IMR-90 (cell line): ENCODE measurements at regions not wholly inside any gene's neighbourhood (a gene's known extent, or its start where the extent isn't known, plus 50 kb on each side); places are given as distances from the start of the nearest gene placed in this dataset.

Source experiments
- ATAC-seq: fragments of 200-7000 bp; cut with Tn5 transposase; 2 replicates; pipeline ENCODE4 v1.9.1; 2020; ENCODE audit warnings: low read depth, mild to moderate bottlenecking, moderate library complexity
- BruUV-seq: library from RNA; stranded (reverse); fragments of 400-500 nt; replicated peaks from 2 replicates; lab custom pipeline; 2021; lab: Mats Ljungman, UMichigan
- CTCF ChIA-PET: fragments of 300-600 bp; formaldehyde crosslinking; extraction: SDS; loops from one replicate; lab custom pipeline; 2021; ENCODE audit warnings: antibody characterized with exemption; lab: Yijun Ruan, JAX
- POLR2A ChIA-PET: fragments of 300-600 bp; sonication (Branson Sonifier 250); formaldehyde crosslinking; loops from one replicate; lab custom pipeline; 2022; ENCODE audit warnings: antibody characterized with exemption; ENCODE audit not compliant: unreplicated experiment; lab: Charles Lee
- DNase-seq: peaks from one replicate; pipeline ENCODE4 v3.0.0; 2013
- H2AFZ ChIP-seq: replicated peaks from 2 replicates; pipeline ENCODE3; 2013; ENCODE audit warnings: low read length, mild to moderate bottlenecking; ENCODE audit not compliant: poor library complexity
- H2AK5ac ChIP-seq: 2 replicates; pipeline ENCODE4 v1.6.1; 2013; ENCODE audit warnings: low read depth, low read length, inconsistent platforms
- H2AK9ac ChIP-seq: replicated peaks from 2 replicates; pipeline ENCODE3; 2013; ENCODE audit warnings: mild to moderate bottlenecking, low read depth, low read length, moderate library complexity; ENCODE audit not compliant: poor library complexity
- H2BK120ac ChIP-seq: 2 replicates; pipeline ENCODE4 v1.6.1; 2013; ENCODE audit warnings: low read depth, low read length, inconsistent platforms
- H2BK15ac ChIP-seq: 3 replicates; pipeline ENCODE4 v1.6.1; 2013; ENCODE audit warnings: low read depth, low read length, inconsistent platforms
- H2BK20ac ChIP-seq: 2 replicates; pipeline ENCODE4 v1.6.1; 2013; ENCODE audit warnings: low read depth, mild to moderate bottlenecking, inconsistent platforms, low read length, moderate library complexity
- H2BK5ac ChIP-seq: 2 replicates; pipeline ENCODE4 v1.6.1; 2013; ENCODE audit warnings: mild to moderate bottlenecking, low read depth, low read length, inconsistent platforms; ENCODE audit not compliant: poor library complexity, severe bottlenecking
- H3K14ac ChIP-seq: replicated peaks from 2 replicates; pipeline ENCODE4 v1.6.1; 2013; ENCODE audit warnings: low read depth, low read length, inconsistent platforms
- H3K18ac ChIP-seq: 2 replicates; pipeline ENCODE4 v1.6.1; 2013; ENCODE audit warnings: low read depth, low read length, control low read depth
- H3K23ac ChIP-seq: 2 replicates; pipeline ENCODE4 v1.6.1; 2013; ENCODE audit warnings: low read depth, low read length, inconsistent platforms
- H3K27ac ChIP-seq: 2 replicates; pipeline ENCODE4 v1.5.1; 2013; ENCODE audit warnings: mild to moderate bottlenecking, control low read depth, low read length; ENCODE audit not compliant: insufficient read depth
- H3K27me3 ChIP-seq: 2 replicates; pipeline ENCODE4 v1.6.1; 2013; ENCODE audit warnings: low read length; ENCODE audit not compliant: control insufficient read depth, insufficient read depth
- H3K36me3 ChIP-seq: 2 replicates; pipeline ENCODE4 v1.6.1; 2013; ENCODE audit warnings: low read length, mixed read lengths; ENCODE audit not compliant: control insufficient read depth, insufficient read depth
- H3K4ac ChIP-seq: 2 replicates; pipeline ENCODE4 v1.6.1; 2013; ENCODE audit warnings: low read depth, low read length, inconsistent platforms
- H3K4me1 ChIP-seq: 2 replicates; pipeline ENCODE4 v1.6.1; 2013; ENCODE audit warnings: low read length, mixed read lengths; ENCODE audit not compliant: control insufficient read depth, insufficient read depth
- H3K4me2 ChIP-seq: 2 replicates; pipeline ENCODE4 v1.6.1; 2013; ENCODE audit warnings: low read depth, mild to moderate bottlenecking, control low read depth, low read length, moderate library complexity
- H3K4me3 ChIP-seq: 2 replicates; pipeline ENCODE4 v1.5.1; 2013; ENCODE audit warnings: low read depth, mild to moderate bottlenecking, control low read depth, low read length, moderate library complexity; ENCODE audit not compliant: insufficient read depth
- H3K56ac ChIP-seq: 2 replicates; pipeline ENCODE4 v1.6.1; 2013; ENCODE audit warnings: low read length, inconsistent platforms; ENCODE audit not compliant: insufficient read depth; ENCODE audit errors: extremely low read depth
- H3K79me1 ChIP-seq, 2 experiments: 2 replicates each; pipeline ENCODE4 v1.6.1; 2013; ENCODE audit warnings: low read length in 2 of 2, inconsistent platforms in 1 of 2, low read depth in 1 of 2
- H3K9ac ChIP-seq: 2 replicates; pipeline ENCODE4 v1.6.1; 2013; ENCODE audit warnings: low read depth, low read length, control low read depth
- H3K9me1 ChIP-seq: 2 replicates; pipeline ENCODE4 v1.6.1; 2013; ENCODE audit warnings: low read length, inconsistent platforms; ENCODE audit not compliant: insufficient read depth
- H3K9me3 ChIP-seq: 2 replicates; pipeline ENCODE4 v1.6.1; 2013; ENCODE audit warnings: low read length; ENCODE audit not compliant: control insufficient read depth, insufficient read depth
- H4K20me1 ChIP-seq: 2 replicates; pipeline ENCODE4 v1.6.1; 2013; ENCODE audit warnings: low read length, inconsistent platforms; ENCODE audit not compliant: insufficient read depth
- H4K5ac ChIP-seq: 2 replicates; pipeline ENCODE4 v1.6.1; 2013; ENCODE audit warnings: mild to moderate bottlenecking, low read depth, low read length, control low read depth
- H4K8ac ChIP-seq, 2 experiments: 2 replicates each; pipeline ENCODE4 v1.6.1; 2013; ENCODE audit warnings: low read depth in 2 of 2, low read length in 2 of 2, control low read depth in 1 of 2, inconsistent platforms in 1 of 2
- H4K91ac ChIP-seq: 2 replicates; pipeline ENCODE4 v1.6.1; 2013; ENCODE audit warnings: low read depth, low read length, inconsistent platforms; ENCODE audit not compliant: insufficient read depth
- CEBPB ChIP-seq: IDR thresholded peaks from 2 replicates; pipeline ENCODE4 v1.6.1; 2012; ENCODE audit warnings: low read depth, low read length, improper control_type of control experiment
- CHD1 ChIP-seq: IDR thresholded peaks from 2 replicates; pipeline ENCODE4 v1.6.1; 2012; ENCODE audit warnings: low read depth, low read length, improper control_type of control experiment
- FOS ChIP-seq: fragments of 150-350 bp; IDR thresholded peaks from 2 replicates; pipeline ENCODE4 v1.6.1; 2016; ENCODE audit warnings: low read depth, low read length
- MAFK ChIP-seq: IDR thresholded peaks from 2 replicates; pipeline ENCODE4 v1.6.1; 2012; ENCODE audit warnings: low read depth, low read length, improper control_type of control experiment
- MAZ ChIP-seq: IDR thresholded peaks from 2 replicates; pipeline ENCODE4 v1.6.1; 2012; ENCODE audit warnings: low read depth, mild to moderate bottlenecking, low read length, improper control_type of control experiment, moderate library complexity, borderline replicate concordance
- MXI1 ChIP-seq: IDR thresholded peaks from 2 replicates; pipeline ENCODE4 v1.6.1; 2012; ENCODE audit warnings: low read depth, mild to moderate bottlenecking, low read length, moderate library complexity, borderline replicate concordance
- NFE2L2 ChIP-seq: fragments of 150-350 bp; IDR thresholded peaks from 2 replicates; pipeline ENCODE4 v1.6.1; 2016; ENCODE audit warnings: low read depth, mild to moderate bottlenecking, low read length
- POLR2A ChIP-seq: IDR thresholded peaks from 2 replicates; pipeline ENCODE4 v1.6.1; 2012; ENCODE audit warnings: mild to moderate bottlenecking, low read depth, low read length
- RAD21 ChIP-seq: IDR thresholded peaks from 2 replicates; pipeline ENCODE4 v1.6.1; 2012; ENCODE audit warnings: low read length, improper control_type of control experiment
- RCOR1 ChIP-seq: IDR thresholded peaks from 2 replicates; pipeline ENCODE4 v1.6.1; 2012; ENCODE audit warnings: mild to moderate bottlenecking, low read length, improper control_type of control experiment; ENCODE audit not compliant: insufficient replicate concordance
- RFX5 ChIP-seq: IDR thresholded peaks from 2 replicates; pipeline ENCODE4 v1.8.0; 2012; ENCODE audit warnings: low read depth, mild to moderate bottlenecking, low read length, moderate library complexity
- SMC3 ChIP-seq: fragments of 150-350 bp; IDR thresholded peaks from 2 replicates; pipeline ENCODE4 v1.6.1; 2016; ENCODE audit warnings: low read depth, mild to moderate bottlenecking, antibody characterized with exemption, low read length, moderate library complexity
- WGBS, 2 experiments: methylation state at CpG; one replicate each; pipeline versions ENCODE4 v1.1.5 to v1.1.7; 2013; ENCODE audit warnings: missing lambda C conversion rate in 2 of 2; ENCODE audit not compliant: insufficient read length in 1 of 2; ENCODE audit errors: extremely low coverage in 2 of 2; 5-methylcytosine and 5-hydroxymethylcytosine counted together
- dilution Hi-C: fragments of 300-500 bp; cut with HindIII; formaldehyde crosslinking; loops from one replicate; pipeline ENCODE4 v1.14.3; 2018; ENCODE audit warnings: low sequenced_read_pairs; ENCODE audit not compliant: unreplicated experiment
- in situ Hi-C: fragments of 300-500 bp; cut with MboI; formaldehyde crosslinking; loops from 3 replicates; pipeline ENCODE4 v1.14.3; 2019; ENCODE audit warnings: low sequenced_read_pairs, inconsistent platforms, mixed read lengths
- intact Hi-C: fragments of 100-400 bp; cut with micrococcal nuclease; formaldehyde crosslinking; loops from 2 replicates; pipeline ENCODE4 v1.10.0; 2022
- TF ChIP-seq, protein P1 (sequence below): conservative IDR thresholded peaks from 2 replicates; pipeline ENCODE4 v1.5.1; 2012; ENCODE audit warnings: mild to moderate bottlenecking, low read depth, low read length, improper control_type of control experiment
- TF ChIP-seq, protein P2 (sequence below): fragments of 150-350 bp; IDR thresholded peaks from 2 replicates; pipeline ENCODE4 v1.6.1; 2017; ENCODE audit warnings: mild to moderate bottlenecking, antibody characterized with exemption, low read length, low read depth
- TF ChIP-seq, protein P3 (sequence below): fragments of 150-350 bp; IDR thresholded peaks from 2 replicates; pipeline ENCODE4 v1.6.1; 2016; ENCODE audit warnings: low read depth, mild to moderate bottlenecking, low read length, moderate library complexity, borderline replicate concordance

DNA sequence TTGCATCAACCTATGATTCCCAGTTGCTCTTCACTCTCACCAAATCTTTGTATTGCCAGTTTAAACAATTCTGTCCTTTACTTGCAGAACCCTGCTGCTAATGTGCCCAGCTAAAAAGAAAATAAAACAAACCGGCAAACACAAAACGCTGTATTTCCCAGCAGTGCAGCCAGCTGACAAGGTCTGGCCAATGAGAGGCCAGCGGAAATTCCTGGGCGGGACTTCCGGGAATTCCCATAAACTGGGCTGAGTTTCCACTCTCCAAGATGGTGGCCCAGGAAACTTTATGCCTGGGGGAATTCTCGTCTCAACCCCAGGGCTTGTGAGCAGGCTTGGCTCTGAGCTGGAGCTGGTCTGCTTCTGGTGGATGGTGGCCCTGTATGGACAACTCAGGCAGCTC, 807.3 kb upstream of the TMEM132C start:
- no peak overlapping the region for H3K27ac ChIP-seq
- no peak overlapping the region for H4K5ac ChIP-seq
- H2BK20ac ChIP-seq = no peak overlapping the region
- H3K36me3 ChIP-seq = no peaks in the 10 kb centered on the region
- DNase-seq (no peak), ATAC-seq (no peak)
- no peak overlapping the region for H4K8ac ChIP-seq
- no peaks in the 10 kb centered on the region for H3K79me1 ChIP-seq
- no peak overlapping the region for H3K23ac ChIP-seq
- no peak overlapping the region for H3K14ac ChIP-seq
- TF ChIP-seq, protein P1, sequence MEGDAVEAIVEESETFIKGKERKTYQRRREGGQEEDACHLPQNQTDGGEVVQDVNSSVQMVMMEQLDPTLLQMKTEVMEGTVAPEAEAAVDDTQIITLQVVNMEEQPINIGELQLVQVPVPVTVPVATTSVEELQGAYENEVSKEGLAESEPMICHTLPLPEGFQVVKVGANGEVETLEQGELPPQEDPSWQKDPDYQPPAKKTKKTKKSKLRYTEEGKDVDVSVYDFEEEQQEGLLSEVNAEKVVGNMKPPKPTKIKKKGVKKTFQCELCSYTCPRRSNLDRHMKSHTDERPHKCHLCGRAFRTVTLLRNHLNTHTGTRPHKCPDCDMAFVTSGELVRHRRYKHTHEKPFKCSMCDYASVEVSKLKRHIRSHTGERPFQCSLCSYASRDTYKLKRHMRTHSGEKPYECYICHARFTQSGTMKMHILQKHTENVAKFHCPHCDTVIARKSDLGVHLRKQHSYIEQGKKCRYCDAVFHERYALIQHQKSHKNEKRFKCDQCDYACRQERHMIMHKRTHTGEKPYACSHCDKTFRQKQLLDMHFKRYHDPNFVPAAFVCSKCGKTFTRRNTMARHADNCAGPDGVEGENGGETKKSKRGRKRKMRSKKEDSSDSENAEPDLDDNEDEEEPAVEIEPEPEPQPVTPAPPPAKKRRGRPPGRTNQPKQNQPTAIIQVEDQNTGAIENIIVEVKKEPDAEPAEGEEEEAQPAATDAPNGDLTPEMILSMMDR = no peak
- TF ChIP-seq RAD21 (no peak), MAZ (no peak), CEBPB (no peak), POLR2A (no peak), NFE2L2 (no peak), RCOR1 (no peak), MAFK (no peak), CHD1 (no peak), FOS (no peak), SMC3 (no peak), RFX5 (no peak), MXI1 (no peak)
- TF ChIP-seq, protein P2, sequence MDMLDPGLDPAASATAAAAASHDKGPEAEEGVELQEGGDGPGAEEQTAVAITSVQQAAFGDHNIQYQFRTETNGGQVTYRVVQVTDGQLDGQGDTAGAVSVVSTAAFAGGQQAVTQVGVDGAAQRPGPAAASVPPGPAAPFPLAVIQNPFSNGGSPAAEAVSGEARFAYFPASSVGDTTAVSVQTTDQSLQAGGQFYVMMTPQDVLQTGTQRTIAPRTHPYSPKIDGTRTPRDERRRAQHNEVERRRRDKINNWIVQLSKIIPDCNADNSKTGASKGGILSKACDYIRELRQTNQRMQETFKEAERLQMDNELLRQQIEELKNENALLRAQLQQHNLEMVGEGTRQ = no peak
- TF ChIP-seq, protein P3, sequence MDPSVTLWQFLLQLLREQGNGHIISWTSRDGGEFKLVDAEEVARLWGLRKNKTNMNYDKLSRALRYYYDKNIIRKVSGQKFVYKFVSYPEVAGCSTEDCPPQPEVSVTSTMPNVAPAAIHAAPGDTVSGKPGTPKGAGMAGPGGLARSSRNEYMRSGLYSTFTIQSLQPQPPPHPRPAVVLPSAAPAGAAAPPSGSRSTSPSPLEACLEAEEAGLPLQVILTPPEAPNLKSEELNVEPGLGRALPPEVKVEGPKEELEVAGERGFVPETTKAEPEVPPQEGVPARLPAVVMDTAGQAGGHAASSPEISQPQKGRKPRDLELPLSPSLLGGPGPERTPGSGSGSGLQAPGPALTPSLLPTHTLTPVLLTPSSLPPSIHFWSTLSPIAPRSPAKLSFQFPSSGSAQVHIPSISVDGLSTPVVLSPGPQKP = no peak
- H4K91ac ChIP-seq = no peak overlapping the region
- intact Hi-C loops (no loop called here), in situ Hi-C loops (no loop called here), dilution Hi-C loops (no loop called here)
- peaks cover 9% of the 10 kb centered on the region; the same call in 1 of the 2 replicates for H3K9me3 ChIP-seq
- CTCF ChIA-PET = no interaction called here
- no peaks in the 10 kb centered on the region for H3K4me1 ChIP-seq
- no peaks in the 10 kb centered on the region for H3K9me1 ChIP-seq
- no peak overlapping the region for H2BK15ac ChIP-seq
- POLR2A ChIA-PET = no interaction called here
- H2BK5ac ChIP-seq = no peak overlapping the region
- no peak overlapping the region for H2AK9ac ChIP-seq
- no TSS peak for BruUV-seq
- H3K9ac ChIP-seq = no peak overlapping the region
- no peak overlapping the region for H2AFZ ChIP-seq
- no peak overlapping the region for H3K18ac ChIP-seq
- 80% methylated on average over 3 of the region's 6 CpGs; no CpG with 5 or more reads in 1 of the 2 experiments for WGBS, 2 experiments
- peaks cover 10% of the 10 kb centered on the region; the same call in 1 of the 2 replicates for H3K27me3 ChIP-seq
- no peak overlapping the region for H2BK120ac ChIP-seq
- H3K4me3 ChIP-seq = no peak overlapping the region
- no peak overlapping the region for H3K4me2 ChIP-seq
- no peak overlapping the region for H3K56ac ChIP-seq
- no peak overlapping the region for H3K4ac ChIP-seq
- no peak overlapping the region for H2AK5ac ChIP-seq
- H4K20me1 ChIP-seq = no peaks in the 10 kb centered on the region
